Forelimb muscle (tissue), 1 donor: ENCODE measurements at regions not wholly inside any gene's neighbourhood (a gene's known extent, or its start where the extent isn't known, plus 50 kb on each side); places are given as distances from the start of the nearest gene placed in this dataset.

Experiments
- DNase-seq: peaks from one replicate; pipeline ENCODE4 v3.0.0-alpha.2; 2013; ENCODE audit warnings: low read depth

DNA sequence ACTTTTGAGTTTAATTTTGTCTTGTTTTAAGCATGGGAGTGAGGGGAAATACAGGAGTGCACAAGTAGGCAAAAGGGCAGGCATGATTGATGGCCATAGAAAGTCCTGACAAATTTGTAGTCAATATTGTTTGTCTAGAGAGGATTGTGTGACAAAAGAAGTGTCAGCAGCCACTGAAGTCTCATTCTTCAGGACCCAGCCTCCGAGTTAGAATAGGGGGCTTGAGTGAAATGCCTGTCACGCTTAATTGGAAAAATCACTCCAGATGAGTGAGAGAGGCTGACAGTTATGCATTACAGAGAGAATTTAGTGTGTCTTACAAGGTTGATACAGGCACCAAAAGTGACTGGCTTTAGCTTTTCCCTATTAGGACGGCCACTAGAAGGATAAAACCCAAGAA is 81.9 kb upstream of the RPS23 start:
- no peak for DNase-seq

DNA sequence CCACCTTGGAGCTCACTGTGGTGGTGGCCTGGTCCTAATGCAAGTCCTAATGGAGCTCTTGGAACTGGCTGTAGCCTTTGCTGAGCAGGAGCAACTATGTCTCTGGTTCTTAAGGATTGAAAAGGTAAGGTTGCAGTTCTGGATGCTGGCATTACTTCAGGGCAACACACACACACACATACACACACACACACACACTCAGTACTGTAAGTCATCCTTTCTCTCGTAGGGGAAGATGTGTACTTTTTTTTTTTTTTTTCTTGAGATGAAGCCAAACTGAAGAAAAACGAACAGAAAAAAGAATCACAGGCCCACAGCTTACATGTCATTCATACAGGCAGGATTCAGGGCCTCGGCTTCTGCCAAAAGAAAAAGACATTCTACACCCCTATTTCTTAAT is 81.1 kb upstream of the RPS23 start:
- no peak for DNase-seq

DNA sequence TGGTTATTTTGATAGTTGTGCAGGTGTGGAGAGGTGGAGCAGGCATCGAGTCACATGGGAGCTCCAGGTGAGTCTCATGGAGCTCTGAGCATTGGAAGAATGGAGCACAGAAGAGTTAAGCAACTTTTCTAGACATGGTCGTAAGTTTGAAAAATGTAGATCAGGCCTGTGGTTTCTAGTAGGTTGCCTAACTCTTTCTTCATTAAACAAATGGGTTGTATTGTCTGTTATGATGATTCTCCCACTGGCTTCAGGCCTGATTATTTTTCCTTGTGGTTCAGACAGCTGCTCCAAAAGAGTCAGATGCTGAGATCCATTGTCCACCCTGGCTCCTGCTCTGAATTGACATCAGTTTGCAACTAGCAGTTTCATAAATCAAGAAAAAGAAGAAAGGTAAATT is 80.3 kb upstream of the RPS23 start:
- DNase-seq, result no peak

DNA sequence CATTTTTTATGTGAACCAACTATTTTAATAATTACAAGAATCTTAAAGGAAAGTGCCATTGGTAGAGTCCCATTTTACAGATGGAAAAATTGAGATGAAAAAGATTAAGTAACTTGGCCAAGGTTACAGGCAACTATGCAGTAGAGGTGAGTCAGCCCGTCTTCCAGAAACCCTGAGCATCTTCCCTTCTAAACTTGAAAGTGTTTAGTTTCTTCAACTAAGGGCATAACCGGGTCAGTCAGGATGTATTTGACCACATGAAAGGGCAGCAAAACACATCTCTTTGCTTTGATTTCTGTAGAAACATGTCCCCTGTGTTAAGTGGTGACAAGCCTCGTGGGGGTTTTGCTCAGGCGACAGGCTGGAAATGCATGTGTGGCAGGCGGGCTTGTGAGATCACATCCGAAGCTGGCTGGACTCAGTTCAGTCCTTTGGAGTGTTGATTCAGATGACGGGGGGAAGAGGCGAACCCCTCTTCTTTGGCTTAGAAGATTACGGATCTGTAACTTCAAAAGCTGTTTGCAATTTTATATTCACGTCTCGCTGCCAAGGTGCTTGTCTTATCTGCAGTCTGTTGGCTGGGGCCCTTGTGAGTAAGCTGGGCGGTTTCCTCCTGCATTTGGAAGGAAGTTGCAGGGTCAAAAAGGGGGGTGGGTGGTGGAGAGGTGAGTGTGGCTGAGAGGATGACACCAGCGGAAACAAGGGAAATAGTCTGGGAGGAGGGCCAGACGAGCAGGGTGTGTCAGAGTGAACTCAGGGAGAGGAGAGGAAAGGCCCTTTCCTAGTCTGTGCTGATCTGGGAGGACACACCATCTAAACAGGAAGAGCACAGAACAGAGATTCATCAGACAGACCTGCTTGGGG is 78.9 kb upstream of the RPS23 start:
- no peak for DNase-seq

DNA sequence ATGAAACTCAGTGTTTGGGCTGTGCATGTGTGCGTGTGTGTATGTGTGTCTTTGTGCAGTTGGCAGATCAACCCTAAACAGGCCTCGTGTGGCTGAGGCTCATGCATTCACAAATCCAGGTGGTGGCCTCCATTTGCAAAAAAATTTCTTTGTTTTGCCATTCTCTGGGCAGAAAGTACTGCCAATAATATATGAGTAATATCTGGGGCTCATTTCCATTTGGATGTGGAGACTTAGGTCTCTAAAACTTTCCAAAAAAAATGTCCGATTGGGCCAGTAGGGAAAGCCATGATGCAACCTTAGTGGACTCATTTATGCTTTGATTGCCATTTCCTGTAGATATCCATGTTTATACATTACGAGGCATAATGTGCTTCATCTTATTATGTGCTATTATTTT is 77.9 kb upstream of the RPS23 start:
- DNase-seq, result no peak

DNA sequence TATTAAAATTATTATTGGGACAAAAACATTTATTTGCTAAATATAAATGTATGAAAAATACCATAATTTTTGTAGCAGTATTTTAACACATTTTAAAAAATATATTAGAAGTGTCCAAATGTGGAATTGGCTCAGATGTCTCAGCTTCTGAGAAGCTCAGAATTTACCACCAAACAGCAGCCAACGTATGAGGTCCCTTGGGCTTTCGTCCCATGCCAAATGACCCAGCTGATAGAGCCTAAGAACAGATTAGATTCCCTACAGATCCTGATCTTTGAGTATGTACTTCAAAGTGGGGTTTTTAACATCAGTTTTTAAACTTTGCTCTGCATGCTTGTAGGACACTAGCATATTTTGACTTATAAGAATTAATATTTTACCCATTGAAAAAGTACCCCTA is 77.3 kb upstream of the RPS23 start:
- DNase-seq, result no peak

DNA sequence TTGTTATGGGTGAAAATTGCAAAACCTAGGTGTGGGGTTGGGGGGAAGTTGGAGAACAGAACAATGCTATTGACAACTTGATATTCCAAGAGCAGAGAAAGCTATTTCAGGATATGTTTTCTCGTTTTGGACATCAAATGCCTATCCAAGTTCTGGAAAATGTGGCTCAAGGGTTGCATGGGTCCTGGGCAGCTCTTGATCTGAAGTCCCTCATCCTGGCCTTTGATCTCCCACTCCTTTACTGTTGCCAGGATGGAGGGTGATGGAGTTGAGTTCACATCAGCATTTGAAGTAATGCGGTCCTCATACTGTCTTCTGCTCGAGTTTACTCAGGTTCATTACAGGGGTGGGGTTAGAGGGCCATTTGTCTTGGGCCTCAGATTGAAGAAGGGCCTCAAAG is 76.9 kb upstream of the RPS23 start:
- DNase-seq, result no peak

DNA sequence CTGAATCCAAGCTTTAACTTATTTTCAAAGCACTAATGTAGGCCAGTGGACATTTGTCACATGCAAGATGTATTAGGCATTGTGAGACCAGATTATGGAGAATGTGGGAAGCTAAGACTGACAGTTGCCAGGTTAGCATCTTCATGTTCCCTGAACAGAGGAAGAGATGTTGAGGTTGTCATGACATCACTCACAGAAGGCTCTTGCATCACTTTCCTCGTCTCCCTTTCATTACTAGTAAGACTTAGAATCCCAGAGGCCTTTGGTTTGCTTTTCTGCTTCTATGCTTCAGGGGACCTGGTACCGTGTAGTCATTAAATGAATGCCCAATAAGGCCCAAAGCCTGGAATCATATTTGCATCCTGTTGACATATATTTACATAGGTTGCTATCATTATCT is 76.4 kb upstream of the RPS23 start:
- DNase-seq, result no peak

DNA sequence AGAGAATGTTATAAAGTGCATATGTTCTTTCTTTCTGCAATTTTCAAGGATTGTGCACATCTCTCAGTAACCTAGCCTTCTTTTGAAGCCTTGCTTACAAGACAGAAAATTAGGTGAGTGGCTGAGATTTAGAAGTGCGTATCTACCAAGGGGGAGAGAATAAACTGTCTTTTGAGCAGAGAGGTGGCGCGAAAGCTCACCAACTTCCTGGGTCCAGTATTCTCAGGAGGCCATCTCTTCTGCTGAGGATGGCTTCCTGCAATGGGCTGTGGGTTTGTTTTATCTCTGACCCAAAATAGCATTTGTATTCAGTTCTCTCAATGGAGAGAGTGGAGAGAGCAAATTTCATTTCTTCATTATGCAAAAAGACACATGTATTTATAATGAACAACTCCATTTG is 75.4 kb upstream of the RPS23 start:
- no peak for DNase-seq

DNA sequence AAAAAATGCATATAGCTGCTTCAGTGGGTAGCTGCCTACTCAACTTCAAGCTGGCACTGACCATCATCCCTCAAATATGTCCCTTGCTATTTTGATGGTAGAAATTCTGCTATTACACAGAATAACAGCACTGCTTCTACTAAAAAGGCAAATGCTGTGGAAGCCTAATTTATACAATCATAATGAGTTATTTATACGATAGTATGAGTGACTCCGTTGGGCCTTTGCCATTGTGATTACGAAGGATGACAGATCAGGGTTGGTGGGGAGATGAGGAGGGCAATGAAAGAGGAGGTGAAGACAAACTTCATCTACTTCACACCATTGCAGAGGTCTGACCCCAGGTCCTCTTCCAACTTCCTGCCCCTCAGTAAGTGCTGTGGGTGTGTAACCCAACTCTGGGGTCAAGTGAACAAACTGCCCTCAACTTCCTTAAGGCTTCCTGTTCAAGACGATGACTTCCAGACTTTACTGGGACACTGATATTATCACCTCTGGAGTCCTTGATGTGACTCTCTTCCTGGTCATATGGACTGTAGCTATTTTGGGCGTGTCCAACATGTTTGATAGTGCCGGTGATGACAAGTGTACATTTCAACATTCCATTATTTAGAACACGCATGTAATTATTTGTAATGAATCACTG is 74.1 kb upstream of the RPS23 start:
- no peak for DNase-seq

DNA sequence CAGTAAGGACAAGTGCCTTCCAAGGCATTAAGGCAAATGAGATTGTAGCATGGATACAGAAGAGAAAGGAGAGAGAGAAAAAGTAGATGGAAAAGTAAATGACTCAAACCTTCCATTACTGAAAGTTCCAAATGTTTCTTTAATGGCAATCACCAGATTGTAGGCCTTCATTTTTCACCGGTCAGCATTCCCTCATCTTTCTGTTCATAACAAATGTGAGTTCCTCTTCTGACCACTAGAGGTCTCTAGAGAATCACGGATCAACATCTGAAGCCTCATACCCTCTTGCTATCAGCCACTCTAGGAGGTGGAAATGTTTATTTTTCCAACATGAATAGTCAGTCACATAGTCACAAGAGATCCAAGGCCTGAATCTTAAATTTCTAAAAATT is 73.6 kb upstream of the RPS23 start:
- DNase-seq, result peak; percentile 79

DNA sequence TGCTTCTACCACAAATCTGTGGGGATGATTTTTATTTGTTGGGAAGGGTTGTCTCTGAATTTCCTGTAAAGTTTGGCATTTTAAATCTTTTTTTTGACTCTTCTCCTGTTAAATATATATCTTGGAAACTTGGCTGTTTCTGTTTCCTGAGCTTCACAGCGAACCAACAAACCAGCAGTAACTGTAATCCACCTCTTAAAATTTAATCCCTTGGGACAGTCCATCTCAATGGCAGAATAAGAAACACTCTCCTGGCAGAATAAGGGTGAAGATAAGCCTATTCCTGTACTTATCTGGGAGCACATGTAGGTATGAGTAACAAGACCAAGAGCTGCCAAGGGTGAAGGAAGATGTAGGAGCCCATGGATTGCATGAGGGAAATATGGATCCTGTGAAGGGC is 73.1 kb upstream of the RPS23 start:
- no peak for DNase-seq

DNA sequence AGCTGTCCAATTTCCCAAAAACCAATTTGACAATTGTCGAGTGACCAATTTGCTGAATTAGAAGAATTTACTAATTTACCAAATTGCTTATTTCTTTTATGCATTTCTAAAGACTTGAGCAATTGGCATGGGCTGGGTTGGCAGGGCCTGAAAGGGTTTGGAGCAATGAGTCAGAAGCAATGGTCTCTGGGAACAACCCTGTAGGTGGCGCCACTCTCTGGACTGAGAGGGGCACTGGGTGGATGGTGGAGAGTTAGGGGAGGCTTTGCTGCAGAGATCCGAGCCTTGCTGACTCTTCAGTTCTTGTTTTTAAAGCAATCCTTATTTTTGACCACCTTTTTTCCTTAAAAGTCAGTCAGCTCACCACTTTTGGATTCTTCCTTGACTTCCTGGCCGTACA is 71.5 kb upstream of the RPS23 start:
- no peak for DNase-seq

DNA sequence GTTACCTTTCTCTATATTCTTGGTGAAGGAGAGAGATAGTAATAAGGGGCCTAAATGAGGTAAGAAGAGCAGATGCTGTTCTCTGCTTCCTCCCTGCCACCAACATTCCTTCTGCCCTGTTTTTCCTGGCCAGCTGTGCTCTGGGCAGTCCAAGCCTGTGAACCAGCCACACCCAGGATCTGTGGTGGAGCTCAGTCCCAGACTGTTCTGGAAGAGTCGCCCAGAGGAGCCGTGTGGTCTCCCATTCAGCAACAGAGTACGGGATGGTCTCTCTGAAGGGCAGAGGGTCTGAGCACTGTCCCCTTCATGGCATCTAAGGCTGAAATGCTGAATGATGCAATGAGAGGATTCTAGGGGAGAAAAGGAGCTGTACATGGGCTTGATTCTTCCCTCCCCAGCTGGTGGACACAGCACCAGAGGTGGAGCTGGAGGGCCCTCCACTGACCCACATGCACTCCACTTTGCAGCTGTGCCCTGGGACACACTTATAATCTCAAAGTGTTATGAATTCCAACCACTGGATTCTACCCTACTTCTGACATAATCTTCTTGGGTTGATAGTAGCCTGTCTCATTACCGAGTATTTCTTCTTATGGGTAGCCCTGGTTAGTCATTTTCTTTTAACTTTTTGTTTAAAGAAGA is 70.8 kb upstream of the RPS23 start:
- DNase-seq, result no peak

DNA sequence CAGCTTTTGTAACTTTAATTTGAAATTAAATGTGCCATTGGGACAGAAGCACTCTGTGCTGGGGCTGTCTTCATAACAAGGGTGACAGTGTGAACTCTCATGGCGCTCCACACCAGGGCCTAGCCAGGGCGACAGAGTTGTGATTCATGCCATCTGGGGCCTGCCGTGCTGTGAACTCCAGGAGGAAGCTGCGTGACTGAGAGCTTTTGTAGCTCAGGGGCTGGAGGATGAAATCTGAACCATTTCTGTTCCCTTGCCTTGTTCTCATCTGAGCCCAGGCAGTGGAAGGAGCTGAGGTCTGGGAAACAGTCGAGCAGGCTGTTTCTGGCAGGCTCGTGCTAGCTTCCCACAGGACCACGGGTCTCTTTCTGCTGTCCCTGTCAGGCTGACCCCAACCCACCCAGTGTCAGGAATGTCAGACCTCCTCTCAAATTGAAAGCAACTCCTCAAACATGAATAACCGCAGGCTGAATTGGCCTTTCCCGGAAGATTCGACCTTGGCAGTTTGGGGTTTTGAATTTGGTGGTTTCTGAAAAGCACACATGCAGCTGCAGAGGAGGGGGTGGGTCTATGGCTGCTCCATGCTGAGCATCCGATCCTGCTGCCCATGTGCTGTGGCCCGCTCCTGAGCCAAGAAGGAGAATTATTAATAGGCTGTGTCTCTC is 69.2 kb upstream of the RPS23 start:
- DNase-seq, result peak; percentile 67

DNA sequence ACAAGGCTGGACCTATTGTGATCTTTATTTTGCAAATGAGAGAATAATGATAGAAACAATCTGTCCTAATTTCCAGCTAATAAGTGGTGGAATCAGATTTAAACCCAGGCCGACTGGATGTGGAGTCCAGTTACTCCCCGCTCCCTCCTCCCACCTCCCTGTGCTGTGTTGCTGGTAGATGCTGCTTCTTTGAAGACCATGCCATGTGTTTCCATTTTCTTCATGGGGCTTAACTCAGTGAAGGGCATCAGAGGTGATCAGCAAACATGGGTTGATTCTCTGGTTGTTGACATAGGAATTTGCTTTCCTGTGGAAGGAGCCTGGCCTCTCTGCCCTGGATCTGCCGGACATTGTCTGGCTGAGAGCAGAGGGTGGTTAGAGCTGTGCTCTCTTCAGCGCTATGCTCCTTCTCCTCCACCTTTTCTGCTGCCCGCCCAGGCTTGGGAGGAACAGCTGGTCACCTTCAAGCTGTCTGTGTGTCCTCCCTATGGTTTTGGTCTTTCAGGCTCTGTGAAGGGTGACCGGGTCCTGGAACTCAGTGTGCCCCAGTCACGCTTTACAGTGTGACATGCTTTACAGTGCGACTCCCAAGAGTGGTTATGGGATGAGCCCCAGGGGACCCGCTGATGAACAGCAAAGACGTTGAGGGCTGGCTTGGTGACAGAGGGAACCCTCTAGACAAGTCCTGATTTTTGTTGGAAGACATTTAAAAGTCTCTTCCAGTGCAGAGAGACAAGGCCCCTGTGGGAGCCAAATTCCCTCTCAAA is 68.4 kb upstream of the RPS23 start:
- no peak for DNase-seq

DNA sequence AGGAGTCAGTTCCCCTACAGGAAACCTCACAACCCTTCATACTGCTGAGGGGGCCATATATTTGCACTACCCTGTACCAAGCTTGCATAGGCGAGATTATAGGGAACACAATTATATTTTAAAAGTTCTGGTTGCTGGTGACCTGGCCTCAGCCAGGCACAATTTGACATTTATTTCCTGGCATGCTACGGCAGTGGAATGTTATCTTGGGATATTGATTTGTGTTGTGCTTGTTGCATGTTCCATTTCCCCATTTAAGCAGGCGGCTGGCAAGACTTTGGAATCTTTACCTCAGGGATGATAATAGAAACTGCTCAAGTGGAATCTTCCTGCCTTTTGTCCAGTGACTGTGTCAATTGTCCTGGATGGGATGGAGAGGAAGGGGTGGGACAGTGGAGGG is 67.0 kb upstream of the RPS23 start:
- DNase-seq, result no peak

DNA sequence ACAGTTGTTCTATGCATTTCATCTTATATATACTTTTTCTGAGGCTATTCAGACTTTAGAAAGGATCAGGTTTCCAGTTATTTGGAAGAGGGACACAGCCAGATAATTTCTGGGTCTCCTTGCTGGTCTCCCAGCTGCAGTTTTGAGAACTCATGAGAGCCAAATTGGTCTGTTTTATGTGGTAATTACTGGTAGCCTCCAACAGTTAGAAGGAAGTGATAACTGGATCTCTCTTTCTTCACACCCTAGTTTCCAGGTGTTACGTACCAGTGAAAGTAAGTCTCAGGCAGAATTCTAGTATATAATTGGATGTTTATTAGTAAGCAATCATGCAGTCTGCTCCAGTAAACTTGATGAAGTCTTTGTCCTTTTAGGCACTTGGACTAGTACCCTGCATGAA is 63.2 kb upstream of the RPS23 start:
- no peak for DNase-seq

DNA sequence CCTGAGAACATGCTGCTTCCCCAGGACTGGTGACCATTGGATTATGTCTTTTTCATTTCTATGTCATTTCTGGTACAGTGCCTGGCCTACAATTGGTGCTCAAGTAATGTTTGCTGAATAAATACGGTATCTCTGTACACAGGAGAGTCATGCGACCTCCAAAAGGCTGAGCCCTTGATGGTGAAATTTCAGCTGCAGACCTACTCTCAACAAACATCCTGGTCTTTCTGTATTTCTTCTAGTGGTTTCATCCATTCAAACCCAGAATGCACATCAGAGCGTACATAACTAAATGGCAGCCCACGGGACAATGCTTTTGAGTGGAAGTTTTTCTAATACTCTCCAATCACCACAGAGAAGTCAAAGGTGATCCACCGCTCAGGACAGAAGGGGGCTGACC is 62.6 kb upstream of the RPS23 start:
- no peak for DNase-seq

DNA sequence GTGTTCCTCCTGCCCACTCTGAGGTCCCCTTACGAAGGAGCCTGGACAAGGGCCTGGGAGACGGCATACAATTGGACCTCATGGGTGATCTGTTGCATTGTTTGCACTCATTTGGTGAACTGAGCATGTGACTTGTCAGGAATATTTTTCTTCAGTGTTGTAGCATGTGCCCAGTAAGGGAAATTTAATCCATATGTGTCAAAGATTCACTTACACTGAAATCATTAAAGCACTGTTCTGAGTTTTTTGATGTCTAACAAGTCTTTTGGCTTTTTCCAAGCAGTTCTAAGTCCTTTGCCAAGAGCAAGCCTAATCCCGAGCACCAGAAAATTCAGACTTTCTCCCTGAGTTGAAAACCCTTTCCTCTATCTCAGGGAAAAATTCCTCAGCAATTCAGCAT is 61.6 kb upstream of the RPS23 start:
- no peak for DNase-seq

DNA sequence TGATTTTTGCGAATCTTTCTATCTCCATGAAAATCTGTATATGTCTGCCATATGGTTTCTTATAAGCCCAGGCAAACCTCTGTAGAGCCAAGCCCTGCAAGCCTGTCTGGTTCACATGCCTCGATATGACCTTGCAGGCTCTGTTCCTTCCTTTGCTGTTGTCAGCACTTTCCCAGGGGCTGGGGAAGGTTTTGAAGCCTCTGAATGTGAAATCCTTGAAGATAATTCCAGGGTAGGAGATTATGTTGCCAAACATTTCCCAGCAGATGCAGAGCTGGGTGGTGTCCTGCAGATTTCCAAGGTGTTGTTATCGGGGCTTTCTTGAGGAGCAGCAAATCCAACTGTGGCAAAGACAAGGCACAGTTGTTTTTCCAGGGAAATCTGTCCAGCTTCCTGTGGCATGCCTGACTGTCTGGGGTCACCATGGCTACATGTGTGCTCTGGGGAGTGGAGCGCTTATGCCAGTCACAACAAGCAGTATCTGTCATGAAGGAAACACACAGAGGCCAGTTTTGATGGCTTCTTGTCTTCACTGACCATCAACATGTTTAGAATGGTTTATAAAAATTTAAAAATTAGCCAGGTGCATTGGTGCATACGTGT is 60.7 kb upstream of the RPS23 start:
- DNase-seq, result no peak
